ENCODE measurements at regions not wholly inside any gene's neighbourhood (a gene's known extent, or its start where the extent isn't known, plus 50 kb on each side); places are given as distances from the start of the nearest gene placed in this dataset.

GRCh38 chr22:47943729-47944700 lies 1181.6 kb downstream of the TBC1D22A start:
- DNase-seq: no peak

GRCh38 chr22:47940211-47940610 lies 1177.8 kb downstream of the TBC1D22A start:
- DNase-seq: no peak

- DNase-seq: no peak
These were observed 1171.4 kb downstream of the TBC1D22A start for GRCh38 chr22:47933891-47934290.

GRCh38 chr22:47933226-47933625 lies 1170.8 kb downstream of the TBC1D22A start:
- no peak for DNase-seq

- no peak for DNase-seq
These were observed 1167.3 kb downstream of the TBC1D22A start for GRCh38 chr22:47929646-47930185.

- no peak for DNase-seq
These were observed 1166.6 kb downstream of the TBC1D22A start for GRCh38 chr22:47929073-47929472.

- no peak for DNase-seq
These were observed 1166.2 kb downstream of the TBC1D22A start for GRCh38 chr22:47928631-47929030.

- no peak for DNase-seq
These were observed 1165.3 kb downstream of the TBC1D22A start for GRCh38 chr22:47927648-47928210.

- no peak for DNase-seq
These were observed 1160.6 kb downstream of the TBC1D22A start for GRCh38 chr22:47923011-47923427.

- DNase-seq: no peak
These were observed 1159.5 kb downstream of the TBC1D22A start for GRCh38 chr22:47921906-47922305.

- DNase-seq: no peak
These were observed 1158.0 kb downstream of the TBC1D22A start for GRCh38 chr22:47920380-47920959.

- no peak for DNase-seq
These were observed 1157.4 kb downstream of the TBC1D22A start for GRCh38 chr22:47919893-47920292.

GRCh38 chr22:47919001-47919441 lies 1156.6 kb downstream of the TBC1D22A start:
- DNase-seq: no peak

GRCh38 chr22:47918276-47918921 lies 1155.9 kb downstream of the TBC1D22A start:
- DNase-seq: no peak

GRCh38 chr22:47914481-47915097 lies 1152.1 kb downstream of the TBC1D22A start:
- no peak for DNase-seq

GRCh38 chr22:47902646-47903180 lies 1140.3 kb downstream of the TBC1D22A start:
- DNase-seq: no peak

GRCh38 chr22:47901911-47902310 lies 1139.5 kb downstream of the TBC1D22A start:
- no peak for DNase-seq

- DNase-seq: no peak
These were observed 1137.4 kb downstream of the TBC1D22A start for GRCh38 chr22:47899894-47900293.

GRCh38 chr22:47898946-47899345 lies 1136.5 kb downstream of the TBC1D22A start:
- DNase-seq: no peak

GRCh38 chr22:47891609-47892008 lies 1129.2 kb downstream of the TBC1D22A start:
- no peak for DNase-seq

- DNase-seq: no peak
These were observed 1126.4 kb downstream of the TBC1D22A start for GRCh38 chr22:47888817-47889216.

GRCh38 chr22:47884775-47885174 lies 1122.3 kb downstream of the TBC1D22A start:
- DNase-seq: no peak

All from NCI-H1048 (cell line).